Erythroblast (primary cell): ENCODE measurements at regions not wholly inside any gene's neighbourhood (a gene's known extent, or its start where the extent isn't known, plus 50 kb on each side); places are given as distances from the start of the nearest gene placed in this dataset.

Experiments used
- DNase-seq, 2 experiments: peaks; one replicate each; lab custom pipeline; 2025; lab: John Stamatoyannopoulos, UW
- GATA1 ChIP-seq: IDR thresholded peaks from 2 replicates; pipeline ENCODE4 v1.6.1; 2011; ENCODE audit warnings: low read depth, mild to moderate bottlenecking, control low read depth, low read length, moderate library complexity
- POLR2A ChIP-seq: IDR thresholded peaks from 2 replicates; pipeline ENCODE4 v1.6.1; 2011; ENCODE audit warnings: mild to moderate bottlenecking, low read length

GRCh38 chr4:123093236-123093635 is 170.8 kb upstream of the NUDT6 start:
- TF ChIP-seq GATA1: no peak
- TF ChIP-seq POLR2A: no peak
- peak in 1 of 2 experiments; percentile 6 for DNase-seq

DNA sequence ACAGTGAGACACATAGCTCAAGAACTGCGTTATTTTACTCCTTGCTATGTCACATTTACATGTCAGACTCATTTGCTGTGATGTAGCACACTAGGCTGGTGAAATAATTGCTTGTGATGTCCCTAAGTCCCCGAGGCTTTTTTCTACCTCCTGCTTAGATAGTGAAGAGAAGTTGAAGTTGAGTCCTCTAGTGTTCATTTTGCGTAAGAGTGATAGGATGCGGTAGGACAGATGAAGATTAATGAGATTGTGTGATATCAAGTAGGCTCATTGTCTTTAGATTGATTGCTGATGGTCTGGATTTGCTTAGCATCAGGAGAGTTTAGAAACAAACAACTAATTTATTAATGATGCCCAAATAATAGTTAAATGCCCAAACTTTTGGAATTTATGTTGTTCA is 173.6 kb upstream of the NUDT6 start:
- TF ChIP-seq POLR2A: no peak
- TF ChIP-seq GATA1: no peak
- peak; percentile 5 to 7 for DNase-seq

DNA sequence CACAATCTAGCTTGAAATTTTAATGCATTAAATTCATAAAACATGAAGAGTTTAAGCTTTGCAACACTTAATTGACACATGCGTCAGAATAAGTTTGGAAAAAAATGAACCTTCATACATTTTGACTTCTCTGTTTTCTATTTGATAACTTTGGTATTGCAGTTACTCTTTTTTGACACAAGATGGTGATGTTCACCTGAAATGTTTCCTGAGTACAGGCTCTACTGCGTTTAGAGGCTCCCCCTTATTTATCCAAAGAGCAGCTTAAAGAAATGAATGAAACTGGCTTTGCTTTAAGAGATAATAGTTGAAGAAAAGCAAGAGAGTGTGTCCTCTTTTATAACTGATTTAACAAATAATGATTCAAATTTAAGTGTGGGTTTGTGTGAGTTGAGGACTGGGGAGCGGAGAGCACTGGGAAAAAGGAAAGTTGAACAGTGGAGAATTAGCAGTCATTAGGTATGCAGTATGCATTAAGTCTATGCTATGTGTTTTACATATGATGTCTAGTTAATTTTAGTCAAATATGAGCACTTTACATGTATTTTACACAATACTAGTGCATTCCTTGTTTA is 180.6 kb upstream of the NUDT6 start:
- DNase-seq: peak; percentile 53 to 57
- TF ChIP-seq POLR2A (no peak), GATA1 (no peak)

DNA sequence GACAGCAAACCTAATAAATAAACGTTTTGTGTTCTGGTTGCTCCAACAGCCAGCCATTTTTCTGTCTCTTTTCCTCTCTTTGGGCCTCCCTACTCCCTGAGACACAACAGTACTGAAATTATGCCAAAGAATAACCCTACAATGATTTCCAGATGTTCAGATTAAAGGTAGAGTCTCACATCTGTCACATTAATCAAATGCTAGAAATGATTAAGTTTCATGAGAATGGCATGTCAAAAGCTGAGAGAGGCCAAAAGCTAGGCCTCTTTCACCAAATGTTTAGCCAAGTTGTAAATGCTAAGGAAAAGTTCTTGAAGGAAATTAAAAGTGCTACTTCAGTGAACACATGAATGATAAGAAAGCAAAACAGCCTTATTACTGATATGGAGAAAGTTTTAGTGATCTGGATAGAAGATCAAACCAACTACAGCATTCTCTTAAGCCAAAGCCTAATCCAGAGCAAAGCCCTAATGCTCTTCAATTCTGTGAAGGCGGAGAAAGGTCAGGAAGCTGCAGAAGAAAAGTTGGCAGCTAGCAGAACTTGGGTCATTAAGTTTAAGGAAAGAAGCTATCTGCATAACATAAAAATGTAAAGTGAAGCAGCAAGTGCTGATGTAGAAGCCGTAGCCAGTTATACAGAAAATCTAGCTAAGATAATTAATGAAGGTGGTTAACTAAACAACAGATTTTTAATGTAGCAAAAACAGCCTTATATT is 182.1 kb upstream of the NUDT6 start:
- DNase-seq: no peak
- TF ChIP-seq POLR2A: no peak
- TF ChIP-seq GATA1: no peak

GRCh38 chr4:123105026-123105420 is 182.6 kb upstream of the NUDT6 start:
- DNase-seq: no peak
- TF ChIP-seq GATA1 (no peak), POLR2A (no peak)

DNA sequence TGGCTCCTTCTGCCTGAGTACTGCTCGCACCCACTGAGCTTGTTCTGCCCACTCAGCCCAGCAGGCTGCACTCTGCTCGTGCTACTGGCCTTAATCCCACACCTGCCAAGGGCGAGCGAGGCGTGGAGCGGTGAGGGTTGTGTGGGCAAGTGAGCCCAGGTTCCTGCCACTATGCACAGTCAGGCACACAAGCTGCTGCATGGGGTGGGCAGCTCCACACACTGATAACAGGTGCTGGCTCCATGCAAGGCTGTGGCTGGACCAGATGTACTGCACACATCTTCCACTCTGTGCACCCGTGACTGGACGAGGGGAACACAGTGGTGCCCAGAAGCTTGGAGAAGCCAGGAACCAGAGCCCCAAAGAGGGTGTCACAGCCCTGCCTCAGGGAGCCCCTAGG is 184.3 kb upstream of the NUDT6 start:
- no peak for TF ChIP-seq POLR2A
- TF ChIP-seq GATA1: no peak

GRCh38 chr4:123107444-123108252 is 185.3 kb upstream of the NUDT6 start:
- no peak for DNase-seq
- no peak for TF ChIP-seq POLR2A
- no peak for TF ChIP-seq GATA1

More for the DNA sequence above, 184.3 kb upstream of the NUDT6 start:
- DNase-seq: no peak

DNA sequence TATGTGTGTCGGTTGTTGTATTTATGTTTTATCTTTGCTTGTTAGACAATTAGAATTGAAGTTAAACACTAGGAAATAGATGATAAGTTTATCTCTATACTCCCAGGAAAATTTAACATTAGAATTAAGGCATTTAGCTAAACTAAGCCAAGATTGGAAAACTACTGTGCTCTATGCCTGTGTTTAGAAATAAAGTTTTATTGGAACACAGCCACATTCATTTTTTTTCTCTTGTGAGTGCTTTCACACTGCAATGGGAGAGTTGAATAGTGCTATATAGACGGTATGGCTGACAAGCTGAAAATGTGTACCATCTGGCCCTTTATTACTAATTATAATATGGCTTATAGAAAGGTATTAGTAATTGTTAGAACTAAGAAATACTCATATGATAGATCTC is 186.7 kb upstream of the NUDT6 start:
- no peak for TF ChIP-seq POLR2A
- TF ChIP-seq GATA1: no peak
- DNase-seq: no peak

- no peak for DNase-seq
- TF ChIP-seq GATA1 (no peak), POLR2A (no peak)
These were observed 187.8 kb upstream of the NUDT6 start for GRCh38 chr4:123110147-123110546.

- TF ChIP-seq GATA1: no peak
- no peak for TF ChIP-seq POLR2A
- DNase-seq: no peak
These were observed 188.3 kb upstream of the NUDT6 start for GRCh38 chr4:123110685-123111084.

GRCh38 chr4:123113155-123113554 is 190.8 kb upstream of the NUDT6 start:
- TF ChIP-seq GATA1: no peak
- no peak for TF ChIP-seq POLR2A
- DNase-seq: no peak

- DNase-seq: no peak
- TF ChIP-seq POLR2A (no peak), GATA1 (no peak)
These were observed 191.9 kb upstream of the NUDT6 start for GRCh38 chr4:123114084-123114914.

GRCh38 chr4:123114915-123115756 is 192.7 kb upstream of the NUDT6 start:
- DNase-seq: no peak
- no peak for TF ChIP-seq GATA1
